ENCODE measurements at regions not wholly inside any gene's neighbourhood (a gene's known extent, or its start where the extent isn't known, plus 50 kb on each side); places are given as distances from the start of the nearest gene placed in this dataset.
A peak's percentile ranks its signal among the peaks of the same experiment; 100 is the strongest.
"Not testable (repeated sequence)": the region's sequence is repeated elsewhere in the genome, so short reads cannot be mapped to it uniquely, and the experiment has no call there.

- no peaks in the 10 kb centered on the region for H3K79me1 ChIP-seq (ENCODE audit: low read length)
- H2BK5ac ChIP-seq (ENCODE audit: low read length) = no peak overlapping the region
- no CpG with 5 or more reads among the region's 18 CpGs for WGBS (ENCODE audit: extremely low coverage, insufficient coverage, low lambda C conversion rate)
- no peak overlapping the region for H3K18ac ChIP-seq (ENCODE audit: low read length)
- H3K27me3 ChIP-seq (ENCODE audit: insufficient read depth, low read length, poor library complexity) = no peaks in the 10 kb centered on the region
- no peak overlapping the region for H3K4me3 ChIP-seq (ENCODE audit: low read length)
- no peak overlapping the region for H3K4me2 ChIP-seq (ENCODE audit: low read length)
- DNase-seq = peak; percentile 12
- H3K79me2 ChIP-seq (ENCODE audit: control insufficient read depth, insufficient read depth, low read length) = no peaks in the 10 kb centered on the region
- no peak overlapping the region for H4K8ac ChIP-seq (ENCODE audit: low read depth, low read length)
- no peak overlapping the region for H2BK15ac ChIP-seq (replicated peaks; ENCODE audit: low read depth)
- no peak overlapping the region for H2BK120ac ChIP-seq (ENCODE audit: low read depth, low read length)
- H3K4me1 ChIP-seq (ENCODE audit: control insufficient read depth, low read depth, low read length) = no peaks in the 10 kb centered on the region
- no peak overlapping the region for H4K5ac ChIP-seq (ENCODE audit: low read length)
- H3K4ac ChIP-seq (ENCODE audit: low read depth, low read length) = no peak overlapping the region
- no peak overlapping the region for H2AK5ac ChIP-seq (ENCODE audit: low read length)
- no peak overlapping the region for H3K27ac ChIP-seq (ENCODE audit: low read depth, low read length)
- no peak overlapping the region for H3K23ac ChIP-seq (ENCODE audit: low read length)
- H3K9ac ChIP-seq (ENCODE audit: low read length) = no peak overlapping the region
- H3K56ac ChIP-seq (ENCODE audit: low read length) = no peak overlapping the region
- H3K36me3 ChIP-seq (ENCODE audit: control insufficient read depth, insufficient read depth, low read length) = no peaks in the 10 kb centered on the region
These were observed 553.0 kb downstream of the NTRK3 start for GRCh38 chr15:87703327-87704111.

GRCh38 chr15:87702270-87702669 is 554.3 kb downstream of the NTRK3 start:
- Histone ChIP-seq H2AK5ac (ENCODE audit: low read length) (no peak overlapping the region), H3K27me3 (ENCODE audit: insufficient read depth, low read length, poor library complexity) (no peaks in the 10 kb centered on the region), H3K56ac (ENCODE audit: low read length) (no peak overlapping the region), H2BK5ac (ENCODE audit: low read length) (no peak overlapping the region), H2BK120ac (ENCODE audit: low read depth, low read length) (no peak overlapping the region), H3K18ac (ENCODE audit: low read length) (no peak overlapping the region), H3K4me2 (ENCODE audit: low read length) (no peak overlapping the region), H3K4ac (ENCODE audit: low read depth, low read length) (no peak overlapping the region), H4K8ac (ENCODE audit: low read depth, low read length) (no peak overlapping the region), H3K79me1 (ENCODE audit: low read length) (no peaks in the 10 kb centered on the region), H2BK15ac (replicated peaks; ENCODE audit: low read depth) (no peak overlapping the region), H3K27ac (ENCODE audit: low read depth, low read length) (no peak overlapping the region), H3K23ac (ENCODE audit: low read length) (no peak overlapping the region), H3K4me3 (ENCODE audit: low read length) (no peak overlapping the region), H3K9ac (ENCODE audit: low read length) (no peak overlapping the region), H3K36me3 (ENCODE audit: control insufficient read depth, insufficient read depth, low read length) (no peaks in the 10 kb centered on the region), H3K79me2 (ENCODE audit: control insufficient read depth, insufficient read depth, low read length) (no peaks in the 10 kb centered on the region), H3K4me1 (ENCODE audit: control insufficient read depth, low read depth, low read length) (no peaks in the 10 kb centered on the region), H4K5ac (ENCODE audit: low read length) (no peak overlapping the region)
- no peak for DNase-seq
- no CpG with 5 or more reads among the region's 4 CpGs for WGBS (ENCODE audit: extremely low coverage, insufficient coverage, low lambda C conversion rate)

- H2BK15ac ChIP-seq (replicated peaks; ENCODE audit: low read depth); H3K4me3 ChIP-seq (ENCODE audit: low read length); H3K4ac ChIP-seq (ENCODE audit: low read depth, low read length); H3K27ac ChIP-seq (ENCODE audit: low read depth, low read length); H3K9ac ChIP-seq (ENCODE audit: low read length); H2BK120ac ChIP-seq (ENCODE audit: low read depth, low read length); H4K5ac ChIP-seq (ENCODE audit: low read length); H4K8ac ChIP-seq (ENCODE audit: low read depth, low read length); H3K36me3 ChIP-seq (ENCODE audit: control insufficient read depth, insufficient read depth, low read length); H3K18ac ChIP-seq (ENCODE audit: low read length); H3K23ac ChIP-seq (ENCODE audit: low read length); H3K56ac ChIP-seq (ENCODE audit: low read length); H3K4me1 ChIP-seq (ENCODE audit: control insufficient read depth, low read depth, low read length); H2AK5ac ChIP-seq (ENCODE audit: low read length); H2BK5ac ChIP-seq (ENCODE audit: low read length); H3K79me2 ChIP-seq (ENCODE audit: control insufficient read depth, insufficient read depth, low read length); DNase-seq; H3K27me3 ChIP-seq (ENCODE audit: insufficient read depth, low read length, poor library complexity); H3K4me2 ChIP-seq (ENCODE audit: low read length); H3K79me1 ChIP-seq (ENCODE audit: low read length): not testable (repeated sequence)
- WGBS (ENCODE audit: extremely low coverage, insufficient coverage, low lambda C conversion rate) = no CpG with 5 or more reads among the region's 2 CpGs
These were observed 558.1 kb downstream of the NTRK3 start for GRCh38 chr15:87698467-87698866.

- H3K56ac ChIP-seq (ENCODE audit: low read length) = no peak overlapping the region
- H3K79me1 ChIP-seq (ENCODE audit: low read length) = no peaks in the 10 kb centered on the region
- H3K4ac ChIP-seq (ENCODE audit: low read depth, low read length) = no peak overlapping the region
- H3K4me3 ChIP-seq (ENCODE audit: low read length) = no peak overlapping the region
- no CpG with 5 or more reads among the region's 1 CpG for WGBS (ENCODE audit: extremely low coverage, insufficient coverage, low lambda C conversion rate)
- H3K36me3 ChIP-seq (ENCODE audit: control insufficient read depth, insufficient read depth, low read length) = no peaks in the 10 kb centered on the region
- H4K8ac ChIP-seq (ENCODE audit: low read depth, low read length) = no peak overlapping the region
- H3K18ac ChIP-seq (ENCODE audit: low read length) = no peak overlapping the region
- no peak for DNase-seq
- no peak overlapping the region for H2BK5ac ChIP-seq (ENCODE audit: low read length)
- no peak overlapping the region for H3K4me2 ChIP-seq (ENCODE audit: low read length)
- H3K27me3 ChIP-seq (ENCODE audit: insufficient read depth, low read length, poor library complexity) = no peaks in the 10 kb centered on the region
- no peak overlapping the region for H3K27ac ChIP-seq (ENCODE audit: low read depth, low read length)
- H3K23ac ChIP-seq (ENCODE audit: low read length) = no peak overlapping the region
- H2BK15ac ChIP-seq (replicated peaks; ENCODE audit: low read depth) = no peak overlapping the region
- no peaks in the 10 kb centered on the region for H3K4me1 ChIP-seq (ENCODE audit: control insufficient read depth, low read depth, low read length)
- H2BK120ac ChIP-seq (ENCODE audit: low read depth, low read length) = no peak overlapping the region
- no peak overlapping the region for H3K9ac ChIP-seq (ENCODE audit: low read length)
- no peaks in the 10 kb centered on the region for H3K79me2 ChIP-seq (ENCODE audit: control insufficient read depth, insufficient read depth, low read length)
- H4K5ac ChIP-seq (ENCODE audit: low read length) = no peak overlapping the region
- no peak overlapping the region for H2AK5ac ChIP-seq (ENCODE audit: low read length)
These were observed 566.8 kb downstream of the NTRK3 start for GRCh38 chr15:87689716-87690115.

- Histone ChIP-seq H3K56ac (ENCODE audit: low read length) (no peak overlapping the region), H3K4me2 (ENCODE audit: low read length) (no peak overlapping the region), H2BK120ac (ENCODE audit: low read depth, low read length) (no peak overlapping the region), H4K8ac (ENCODE audit: low read depth, low read length) (no peak overlapping the region), H3K9ac (ENCODE audit: low read length) (no peak overlapping the region), H2AK5ac (ENCODE audit: low read length) (no peak overlapping the region), H2BK5ac (ENCODE audit: low read length) (no peak overlapping the region), H2BK15ac (replicated peaks; ENCODE audit: low read depth) (no peak overlapping the region), H3K27me3 (ENCODE audit: insufficient read depth, low read length, poor library complexity) (no peaks in the 10 kb centered on the region), H3K36me3 (ENCODE audit: control insufficient read depth, insufficient read depth, low read length) (no peaks in the 10 kb centered on the region), H3K79me2 (ENCODE audit: control insufficient read depth, insufficient read depth, low read length) (no peaks in the 10 kb centered on the region), H3K4me3 (ENCODE audit: low read length) (no peak overlapping the region), H3K4me1 (ENCODE audit: control insufficient read depth, low read depth, low read length) (no peaks in the 10 kb centered on the region), H3K4ac (ENCODE audit: low read depth, low read length) (no peak overlapping the region), H3K23ac (ENCODE audit: low read length) (no peak overlapping the region), H3K79me1 (ENCODE audit: low read length) (no peaks in the 10 kb centered on the region), H4K5ac (ENCODE audit: low read length) (no peak overlapping the region), H3K27ac (ENCODE audit: low read depth, low read length) (no peak overlapping the region), H3K18ac (ENCODE audit: low read length) (no peak overlapping the region)
- no CpG with 5 or more reads among the region's 7 CpGs for WGBS (ENCODE audit: extremely low coverage, insufficient coverage, low lambda C conversion rate)
- no peak for DNase-seq
These were observed 569.0 kb downstream of the NTRK3 start for GRCh38 chr15:87687523-87687870.

Data from mesendoderm (in vitro differentiated cells).